H1 (cell line): ENCODE measurements at regions not wholly inside any gene's neighbourhood (a gene's known extent, or its start where the extent isn't known, plus 50 kb on each side); places are given as distances from the start of the nearest gene placed in this dataset.

Experiments
- CTCF ChIA-PET: fragments of 300-600 bp; sonication (Branson Sonifier 250); formaldehyde crosslinking; loops from one replicate; lab custom pipeline; 2021; ENCODE audit not compliant: partially characterized antibody; lab: Charles Lee
- POLR2A ChIA-PET: fragments of 300-600 bp; sonication (Branson Sonifier 250); formaldehyde crosslinking; loops from one replicate; lab custom pipeline; 2021; ENCODE audit warnings: inconsistent platforms; ENCODE audit not compliant: partially characterized antibody; lab: Charles Lee
- DNase-seq, 2 experiments: peaks; one replicate each; pipeline versions ENCODE4 v3.0.0 to v3.0.0-alpha.2; 2010 to 2022; ENCODE audit warnings: low spot score in 2 of 2, low read depth in 1 of 2, mixed read lengths in 1 of 2
- FAIRE-seq: peaks from 2 replicates; lab custom pipeline; 2011; peaks lifted over from hg19 to GRCh38; lab: Jason Lieb, UNC
- H2AFZ ChIP-seq: 2 replicates; pipeline ENCODE4 v1.8.1; 2012; ENCODE audit warnings: low read length, inconsistent platforms
- H2AK5ac ChIP-seq: 2 replicates; pipeline ENCODE4 v1.6.1; 2013; ENCODE audit warnings: low read depth, low read length
- H2BK120ac ChIP-seq: replicated peaks from 2 replicates; pipeline ENCODE3; 2013; ENCODE audit warnings: low read depth, low read length, inconsistent platforms
- H2BK12ac ChIP-seq: 2 replicates; pipeline ENCODE4 v1.6.1; 2013; ENCODE audit warnings: low read depth, low read length
- H2BK15ac ChIP-seq: 2 replicates; pipeline ENCODE4 v1.6.1; 2013; ENCODE audit warnings: low read length
- H2BK20ac ChIP-seq: 2 replicates; pipeline ENCODE4 v1.6.1; 2013; ENCODE audit warnings: low read length
- H2BK5ac ChIP-seq: 2 replicates; pipeline ENCODE4 v1.6.1; 2013; ENCODE audit warnings: low read depth, low read length
- H3K14ac ChIP-seq: 2 replicates; pipeline ENCODE4 v1.6.1; 2013; ENCODE audit warnings: inconsistent platforms; ENCODE audit not compliant: insufficient read length
- H3K18ac ChIP-seq: 2 replicates; pipeline ENCODE4 v1.6.1; 2013; ENCODE audit warnings: low read length; ENCODE audit errors: extremely low read depth
- H3K23ac ChIP-seq: 2 replicates; pipeline ENCODE4 v1.6.1; 2013; ENCODE audit warnings: inconsistent platforms; ENCODE audit not compliant: insufficient read length
- H3K23me2 ChIP-seq: 2 replicates; pipeline ENCODE4 v1.6.1; 2013; ENCODE audit warnings: low read depth, low read length
- H3K27ac ChIP-seq: 2 replicates; pipeline ENCODE4 v1.6.1; 2011; ENCODE audit warnings: low read depth, low read length, inconsistent platforms
- H3K27me3 ChIP-seq, 4 experiments: replicated peaks in 1 of 4; 1 replicate in 1 of 4; 2 replicates in 3 of 4; pipeline versions ENCODE4 v1.6.1 to v1.8.1; 2011 to 2013; ENCODE audit warnings: low read length in 3 of 4, mild to moderate bottlenecking in 3 of 4, inconsistent platforms in 2 of 4, mixed read lengths in 2 of 4, moderate library complexity in 1 of 4; ENCODE audit not compliant: control insufficient read depth in 3 of 4, insufficient read depth in 3 of 4; ENCODE audit errors: extremely low read depth in 1 of 4
- H3K36me3 ChIP-seq, 4 experiments: 2 replicates each; pipeline versions ENCODE4 v1.6.1 to v1.8.1; 2011 to 2013; ENCODE audit warnings: mild to moderate bottlenecking in 4 of 4, low read length in 3 of 4, moderate library complexity in 2 of 4, control low read depth in 1 of 4, inconsistent platforms in 1 of 4; ENCODE audit not compliant: insufficient read depth in 4 of 4, control insufficient read depth in 2 of 4
- H3K4ac ChIP-seq: replicated peaks from 2 replicates; pipeline ENCODE3; 2013; ENCODE audit warnings: low read length, low read depth, mixed read lengths, inconsistent platforms; ENCODE audit not compliant: insufficient read length
- H3K4me1 ChIP-seq, 4 experiments: replicated peaks in 1 of 4; 1 replicate in 1 of 4; 2 replicates in 3 of 4; pipeline versions ENCODE4 v1.6.1 to v1.8.1; 2011 to 2013; ENCODE audit warnings: low read length in 3 of 4, inconsistent platforms in 2 of 4, mixed read lengths in 1 of 4; ENCODE audit not compliant: insufficient read depth in 4 of 4, control insufficient read depth in 3 of 4
- H3K4me2 ChIP-seq, 2 experiments: 2 replicates each; pipeline versions ENCODE4 v1.6.1 to v1.8.1; 2011 to 2013; ENCODE audit warnings: low read depth in 2 of 2, low read length in 2 of 2, control low read depth in 1 of 2, inconsistent platforms in 1 of 2, mild to moderate bottlenecking in 1 of 2; ENCODE audit not compliant: insufficient read depth in 1 of 2
- H3K4me3 ChIP-seq, 4 experiments: fragments of 200-600, 300-600 bp in 1 of 4; sonication (generic), shearing (Covaris generic), sonication (Bioruptor Twin) in 1 of 4; 2 replicates each; pipeline versions ENCODE4 v1.5.1 to v1.8.1; 2011 to 2016; ENCODE audit warnings: low read length in 4 of 4, low read depth in 3 of 4, control low read depth in 2 of 4, inconsistent platforms in 2 of 4, mild to moderate bottlenecking in 2 of 4, mixed read lengths in 1 of 4, moderate library complexity in 1 of 4; ENCODE audit not compliant: insufficient read depth in 2 of 4; ENCODE audit errors: extremely low read depth in 1 of 4
- H3K56ac ChIP-seq: replicated peaks from 2 replicates; pipeline ENCODE3; 2013; ENCODE audit warnings: low read depth, mild to moderate bottlenecking, mixed read lengths, low read length, inconsistent platforms; ENCODE audit not compliant: insufficient read length
- H3K79me1 ChIP-seq: 2 replicates; pipeline ENCODE4 v1.6.1; 2013; ENCODE audit warnings: low read depth, low read length, control low read depth
- H3K79me2 ChIP-seq, 2 experiments: 2 replicates each; pipeline versions ENCODE4 v1.6.1 to v1.8.1; 2012 to 2013; ENCODE audit warnings: low read length in 2 of 2, mild to moderate bottlenecking in 2 of 2, inconsistent platforms in 1 of 2; ENCODE audit not compliant: insufficient read depth in 2 of 2, control insufficient read depth in 1 of 2
- H3K9ac ChIP-seq, 4 experiments: replicated peaks in 1 of 4; 1 replicate in 1 of 4; 2 replicates in 3 of 4; pipeline versions ENCODE4 v1.6.1 to v1.8.1; 2011 to 2013; ENCODE audit warnings: low read depth in 3 of 4, low read length in 3 of 4, control low read depth in 2 of 4, mild to moderate bottlenecking in 2 of 4, moderate library complexity in 2 of 4, inconsistent platforms in 1 of 4; ENCODE audit errors: extremely low read depth in 1 of 4
- H3K9me3 ChIP-seq, 2 experiments: 2 replicates each; pipeline versions ENCODE4 v1.6.1 to v1.8.1; 2012 to 2013; ENCODE audit warnings: mild to moderate bottlenecking in 2 of 2, moderate library complexity in 2 of 2, control low read depth in 1 of 2, inconsistent platforms in 1 of 2, low read depth in 1 of 2, low read length in 1 of 2, mixed read lengths in 1 of 2; ENCODE audit not compliant: insufficient read depth in 2 of 2
- H4K20me1 ChIP-seq, 2 experiments: replicated peaks in 1 of 2; 2 replicates each; pipeline versions ENCODE3 to v1.8.1; 2011 to 2013; ENCODE audit warnings: inconsistent platforms in 2 of 2, low read length in 2 of 2, mild to moderate bottlenecking in 1 of 2; ENCODE audit not compliant: insufficient read depth in 2 of 2, control insufficient read depth in 1 of 2
- H4K5ac ChIP-seq: 2 replicates; pipeline ENCODE4 v1.6.1; 2013; ENCODE audit warnings: low read length, low read depth, mixed read lengths, inconsistent platforms; ENCODE audit not compliant: insufficient read length
- H4K8ac ChIP-seq: 2 replicates; pipeline ENCODE4 v1.8.0; 2013; ENCODE audit warnings: mild to moderate bottlenecking, moderate library complexity, low read length, inconsistent platforms; ENCODE audit not compliant: insufficient read depth; ENCODE audit errors: extremely low read depth
- H4K91ac ChIP-seq: replicated peaks from 2 replicates; pipeline ENCODE3; 2013; ENCODE audit warnings: low read length, mixed read lengths, inconsistent platforms; ENCODE audit not compliant: insufficient read length
- ATF3 ChIP-seq: IDR thresholded peaks from 2 replicates; pipeline ENCODE4 v1.6.1; 2011; ENCODE audit warnings: low read depth, mild to moderate bottlenecking, low read length; ENCODE audit not compliant: insufficient read depth
- CBX8 ChIP-seq: fragments of 300-800, 300-1000 bp; sonication (generic); IDR thresholded peaks from 2 replicates; pipeline ENCODE4 v1.7.1; 2016; ENCODE audit warnings: low read depth, low read length, borderline replicate concordance
- CREB1 ChIP-seq: IDR thresholded peaks from 2 replicates; pipeline ENCODE4 v1.6.1; 2012; ENCODE audit warnings: inconsistent platforms
- CTBP2 ChIP-seq: IDR thresholded peaks from 2 replicates; pipeline ENCODE4 v1.7.0; 2011; ENCODE audit warnings: borderline replicate concordance, mild to moderate bottlenecking, moderate library complexity, mixed read lengths, low read length; ENCODE audit not compliant: insufficient read depth, insufficient read length
- E2F6 ChIP-seq: IDR thresholded peaks from 2 replicates; pipeline ENCODE4 v1.6.1; 2012; ENCODE audit warnings: inconsistent platforms
- HDAC6 ChIP-seq: IDR thresholded peaks from one replicate; pipeline ENCODE4 v1.7.1; 2012; ENCODE audit warnings: low read depth, mild to moderate bottlenecking, inconsistent platforms, low read length, moderate library complexity
- KDM4A ChIP-seq: IDR thresholded peaks from one replicate; pipeline ENCODE4 v1.7.1; 2012; ENCODE audit warnings: low read depth, mild to moderate bottlenecking, moderate library complexity, low read length, inconsistent platforms; ENCODE audit not compliant: severe bottlenecking
- KDM5A ChIP-seq: fragments of 200-600 bp; IDR thresholded peaks from 2 replicates; pipeline ENCODE4 v1.7.1; 2012; ENCODE audit warnings: mild to moderate bottlenecking, low read length, inconsistent platforms, mixed read lengths
- NANOG ChIP-seq: IDR thresholded peaks from 2 replicates; pipeline ENCODE4 v1.6.1; 2011; ENCODE audit warnings: low read length, low read depth, mild to moderate bottlenecking, inconsistent platforms; ENCODE audit not compliant: insufficient read depth, poor library complexity, severe bottlenecking
- POLR2AphosphoS5 ChIP-seq: IDR thresholded peaks from 2 replicates; pipeline ENCODE4 v1.6.1; 2011; ENCODE audit warnings: low read depth, low read length
- POU5F1 ChIP-seq: IDR thresholded peaks from 2 replicates; pipeline ENCODE4 v1.6.1; 2011; ENCODE audit warnings: low read depth, mild to moderate bottlenecking, low read length, moderate library complexity
- SP1 ChIP-seq: IDR thresholded peaks from 2 replicates; pipeline ENCODE4 v1.6.1; 2011; ENCODE audit warnings: low read depth, low read length
- SRF ChIP-seq: IDR thresholded peaks from 2 replicates; pipeline ENCODE4 v1.6.1; 2011; ENCODE audit warnings: mild to moderate bottlenecking, low read depth, low read length, moderate library complexity
- TAF7 ChIP-seq: optimal IDR thresholded peaks from 2 replicates; pipeline ENCODE3; 2011; ENCODE audit warnings: low read depth, mild to moderate bottlenecking, inconsistent platforms, low read length, moderate library complexity, borderline replicate concordance
- YY1 ChIP-seq: IDR thresholded peaks from 2 replicates; pipeline ENCODE4 v1.6.1; 2011; ENCODE audit warnings: low read depth, mild to moderate bottlenecking, low read length
- WGBS, 2 experiments: shearing (Covaris generic) in 1 of 2; methylation state at CpG; one replicate each; pipeline versions ENCODE4 v1.1.6 to v1.1.7; 2013 to 2015; ENCODE audit warnings: low lambda C conversion rate in 2 of 2, mixed read lengths in 2 of 2, inconsistent platforms in 1 of 2, low coverage in 1 of 2, missing lambda C conversion rate in 1 of 2; ENCODE audit not compliant: insufficient replicate concordance in 2 of 2, insufficient coverage in 1 of 2, insufficient read length in 1 of 2; ENCODE audit errors: extremely low coverage in 1 of 2, missing lambda C conversion rate in 1 of 2; 5-methylcytosine and 5-hydroxymethylcytosine counted together

GRCh38 chr10:22067091-22067490, 63.6 kb upstream of the DNAJC1 start:
- FAIRE-seq (no peak), DNase-seq (no peak)
- no peak overlapping the region for H2BK12ac ChIP-seq
- no peaks in the 10 kb centered on the region for H4K20me1 ChIP-seq
- H3K36me3 ChIP-seq, result no peaks in the 10 kb centered on the region
- no peak overlapping the region for H3K18ac ChIP-seq
- no peak overlapping the region for H2BK20ac ChIP-seq
- no peak overlapping the region for H3K9ac ChIP-seq
- H3K56ac ChIP-seq, result no peak overlapping the region
- no peak overlapping the region for H2BK120ac ChIP-seq
- 91% methylated on average over 1 of the region's 1 CpG; no CpG with 5 or more reads in 1 of the 2 experiments for WGBS, 2 experiments
- no peak overlapping the region for H4K91ac ChIP-seq
- no peak overlapping the region for H3K4me3 ChIP-seq
- H3K9me3 ChIP-seq, result peaks cover 0 to 3% of the 10 kb centered on the region in 2 experiments; a peak in 2 of 4 replicates
- H4K8ac ChIP-seq, result no peak overlapping the region
- no peak overlapping the region for H2BK15ac ChIP-seq
- H3K23ac ChIP-seq, result no peak overlapping the region
- no peak overlapping the region for H4K5ac ChIP-seq
- H2BK5ac ChIP-seq, result no peak overlapping the region
- CTCF ChIA-PET, result no interaction called here
- H3K79me2 ChIP-seq, result no peaks in the 10 kb centered on the region
- no peak overlapping the region for H2AFZ ChIP-seq
- H3K23me2 ChIP-seq, result no peaks in the 10 kb centered on the region
- no peak overlapping the region for H2AK5ac ChIP-seq
- no peak overlapping the region for H3K27ac ChIP-seq
- no peaks in the 10 kb centered on the region for H3K27me3 ChIP-seq
- H3K79me1 ChIP-seq, result no peaks in the 10 kb centered on the region
- no peak overlapping the region for H3K14ac ChIP-seq
- H3K4me1 ChIP-seq, result no peaks in the 10 kb centered on the region
- H3K4ac ChIP-seq, result no peak overlapping the region
- H3K4me2 ChIP-seq, result no peak overlapping the region
- POLR2A ChIA-PET, result no interaction called here
- TF ChIP-seq POU5F1, result no peak
- no peak for TF ChIP-seq KDM4A
- no peak for TF ChIP-seq HDAC6
- TF ChIP-seq CBX8, result no peak
- TF ChIP-seq POLR2AphosphoS5, result no peak
- no peak for TF ChIP-seq YY1
- no peak for TF ChIP-seq KDM5A
- TF ChIP-seq SRF, result no peak
- TF ChIP-seq E2F6, result no peak
- no peak for TF ChIP-seq CREB1
- no peak for TF ChIP-seq TAF7
- no peak for TF ChIP-seq SP1
- no peak for TF ChIP-seq ATF3
- no peak for TF ChIP-seq CTBP2
- TF ChIP-seq NANOG, result no peak
